ENCODE measurements at regions not wholly inside any gene's neighbourhood (a gene's known extent, or its start where the extent isn't known, plus 50 kb on each side); places are given as distances from the start of the nearest gene placed in this dataset.

- no peaks in the 10 kb centered on the region for H3K4me1 ChIP-seq
- DNase-seq: no peak
- no peak overlapping the region for H3K4me3 ChIP-seq
- H3K27me3 ChIP-seq: no peaks in the 10 kb centered on the region
- TF ChIP-seq CTCF (IDR thresholded peaks at IDR 0.05): no peak
- H3K27ac ChIP-seq: no peak overlapping the region
- H3K9ac ChIP-seq (ENCODE audit: low read depth in 2 of 2, low read length in 2 of 2): no peak overlapping the region
- H3K36me3 ChIP-seq: no peaks in the 10 kb centered on the region
- H3K9me3 ChIP-seq: no peaks in the 10 kb centered on the region
- intact Hi-C loops (cut with DNase I): no loop called here
Observed at GRCh38 chr11:88434333-88434976, 96.9 kb upstream of the CTSC start.

GRCh38 chr11:88433536-88434230 lies 96.1 kb upstream of the CTSC start:
- no peak for DNase-seq
- no peak overlapping the region for H3K9ac ChIP-seq (ENCODE audit: low read depth in 2 of 2, low read length in 2 of 2)
- intact Hi-C loops (cut with DNase I): no loop called here

GRCh38 chr11:88431675-88432341 lies 94.3 kb upstream of the CTSC start:
- Histone ChIP-seq H3K27ac (no peak overlapping the region), H3K4me3 (no peak overlapping the region), H3K4me1 (no peaks in the 10 kb centered on the region), H3K9ac (ENCODE audit: low read depth in 2 of 2, low read length in 2 of 2) (no peak overlapping the region), H3K36me3 (no peaks in the 10 kb centered on the region), H3K27me3 (no peaks in the 10 kb centered on the region), H3K9me3 (no peaks in the 10 kb centered on the region)
- TF ChIP-seq CTCF (IDR thresholded peaks at IDR 0.05): no peak
- intact Hi-C loops (cut with DNase I): no loop called here
- no peak for DNase-seq

More at GRCh38 chr11:88433536-88434230, 96.1 kb upstream of the CTSC start:
- Histone ChIP-seq H3K4me1 (no peaks in the 10 kb centered on the region), H3K27ac (no peak overlapping the region), H3K27me3 (no peaks in the 10 kb centered on the region), H3K36me3 (no peaks in the 10 kb centered on the region), H3K4me3 (no peak overlapping the region), H3K9me3 (no peaks in the 10 kb centered on the region)
- TF ChIP-seq CTCF (IDR thresholded peaks at IDR 0.05): no peak

GRCh38 chr11:88428959-88429358 lies 91.4 kb upstream of the CTSC start:
- TF ChIP-seq CTCF (IDR thresholded peaks at IDR 0.05): no peak
- Histone ChIP-seq H3K36me3 (no peaks in the 10 kb centered on the region), H3K27me3 (no peaks in the 10 kb centered on the region), H3K9me3 (no peaks in the 10 kb centered on the region), H3K4me1 (no peaks in the 10 kb centered on the region), H3K4me3 (no peak overlapping the region), H3K27ac (no peak overlapping the region), H3K9ac (ENCODE audit: low read depth in 2 of 2, low read length in 2 of 2) (no peak overlapping the region)
- no peak for DNase-seq
- intact Hi-C loops (cut with DNase I): no loop called here

- no peak for TF ChIP-seq CTCF (IDR thresholded peaks at IDR 0.05)
- Histone ChIP-seq H3K4me1 (no peaks in the 10 kb centered on the region), H3K9ac (ENCODE audit: low read depth in 2 of 2, low read length in 2 of 2) (no peak overlapping the region), H3K27me3 (no peaks in the 10 kb centered on the region), H3K27ac (no peak overlapping the region), H3K36me3 (no peaks in the 10 kb centered on the region), H3K4me3 (no peak overlapping the region), H3K9me3 (no peaks in the 10 kb centered on the region)
- DNase-seq: no peak
- intact Hi-C loops (cut with DNase I): no loop called here
Observed at GRCh38 chr11:88427719-88428118, 90.2 kb upstream of the CTSC start.
